Fibroblast of the aortic adventitia (primary cell): ENCODE measurements at regions not wholly inside any gene's neighbourhood (a gene's known extent, or its start where the extent isn't known, plus 50 kb on each side); places are given as distances from the start of the nearest gene placed in this dataset.
"Not testable (repeated sequence)": the region's sequence is repeated elsewhere in the genome, so short reads cannot be mapped to it uniquely, and the experiment has no call there.

ENCODE experiments used
- DNase-seq: peaks from one replicate; pipeline ENCODE4 v3.0.0-alpha.2; 2010; ENCODE audit warnings: low read depth
- H3K4me3 ChIP-seq: 2 replicates; pipeline ENCODE4 v1.5.1; 2011; ENCODE audit warnings: low read depth, mild to moderate bottlenecking, control low read depth, low read length, moderate library complexity
- TF ChIP-seq, protein P1 (sequence below): IDR thresholded peaks from 2 replicates; pipeline ENCODE4 v1.5.1; 2011; ENCODE audit warnings: mild to moderate bottlenecking, low read length, control low read depth, inconsistent platforms; ENCODE audit not compliant: insufficient read depth

DNA sequence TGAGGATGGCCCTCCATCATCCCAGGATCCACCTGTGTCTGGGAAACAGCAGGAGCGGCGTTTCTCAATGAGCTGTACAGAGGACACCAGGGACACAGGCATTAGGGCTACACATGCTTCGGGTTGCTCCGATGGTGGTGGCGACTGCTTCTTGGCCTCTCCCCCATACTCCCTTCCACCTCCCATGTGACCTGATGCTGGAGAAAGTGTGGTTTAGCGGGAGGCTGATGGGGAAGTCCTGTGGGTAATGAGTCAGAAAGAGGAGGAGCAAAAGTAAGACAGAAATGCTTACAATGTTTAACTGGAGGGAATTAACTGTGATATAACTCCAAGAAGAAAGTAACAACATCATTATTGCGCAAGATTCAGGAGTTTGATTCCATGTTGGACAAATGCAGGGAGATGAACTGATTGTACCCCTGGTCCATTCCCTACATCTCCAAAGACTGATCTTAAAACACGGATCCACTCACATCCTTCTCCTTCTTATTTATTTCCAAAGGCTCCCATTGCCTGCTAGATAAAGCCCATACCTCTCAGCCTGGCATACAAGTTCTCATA, 186.6 kb downstream of the NRP2 start:
- DNase-seq: no peak
- no peak overlapping the region for H3K4me3 ChIP-seq
- TF ChIP-seq, protein P1, sequence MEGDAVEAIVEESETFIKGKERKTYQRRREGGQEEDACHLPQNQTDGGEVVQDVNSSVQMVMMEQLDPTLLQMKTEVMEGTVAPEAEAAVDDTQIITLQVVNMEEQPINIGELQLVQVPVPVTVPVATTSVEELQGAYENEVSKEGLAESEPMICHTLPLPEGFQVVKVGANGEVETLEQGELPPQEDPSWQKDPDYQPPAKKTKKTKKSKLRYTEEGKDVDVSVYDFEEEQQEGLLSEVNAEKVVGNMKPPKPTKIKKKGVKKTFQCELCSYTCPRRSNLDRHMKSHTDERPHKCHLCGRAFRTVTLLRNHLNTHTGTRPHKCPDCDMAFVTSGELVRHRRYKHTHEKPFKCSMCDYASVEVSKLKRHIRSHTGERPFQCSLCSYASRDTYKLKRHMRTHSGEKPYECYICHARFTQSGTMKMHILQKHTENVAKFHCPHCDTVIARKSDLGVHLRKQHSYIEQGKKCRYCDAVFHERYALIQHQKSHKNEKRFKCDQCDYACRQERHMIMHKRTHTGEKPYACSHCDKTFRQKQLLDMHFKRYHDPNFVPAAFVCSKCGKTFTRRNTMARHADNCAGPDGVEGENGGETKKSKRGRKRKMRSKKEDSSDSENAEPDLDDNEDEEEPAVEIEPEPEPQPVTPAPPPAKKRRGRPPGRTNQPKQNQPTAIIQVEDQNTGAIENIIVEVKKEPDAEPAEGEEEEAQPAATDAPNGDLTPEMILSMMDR: no peak

DNA sequence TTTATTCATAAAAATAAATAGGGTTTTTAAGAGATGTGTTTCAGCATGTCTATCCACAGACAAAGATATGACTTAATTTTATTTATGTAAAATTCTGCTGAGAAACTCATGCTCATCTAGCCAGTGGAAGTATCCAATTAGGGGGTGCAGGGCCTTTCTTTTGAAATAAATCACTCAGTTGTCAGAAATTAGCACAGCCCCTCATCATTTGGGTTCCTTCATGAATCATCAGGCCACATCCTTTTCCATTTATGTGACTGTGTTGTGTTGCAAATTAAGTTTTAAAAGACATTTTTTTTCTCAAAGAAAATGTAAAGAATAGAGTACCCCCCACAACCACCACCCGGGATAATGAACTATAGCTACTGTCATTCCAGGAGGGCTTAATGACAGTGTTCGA, 185.8 kb downstream of the NRP2 start:
- no peak overlapping the region for H3K4me3 ChIP-seq
- TF ChIP-seq, protein P1: no peak
- DNase-seq: no peak

DNA sequence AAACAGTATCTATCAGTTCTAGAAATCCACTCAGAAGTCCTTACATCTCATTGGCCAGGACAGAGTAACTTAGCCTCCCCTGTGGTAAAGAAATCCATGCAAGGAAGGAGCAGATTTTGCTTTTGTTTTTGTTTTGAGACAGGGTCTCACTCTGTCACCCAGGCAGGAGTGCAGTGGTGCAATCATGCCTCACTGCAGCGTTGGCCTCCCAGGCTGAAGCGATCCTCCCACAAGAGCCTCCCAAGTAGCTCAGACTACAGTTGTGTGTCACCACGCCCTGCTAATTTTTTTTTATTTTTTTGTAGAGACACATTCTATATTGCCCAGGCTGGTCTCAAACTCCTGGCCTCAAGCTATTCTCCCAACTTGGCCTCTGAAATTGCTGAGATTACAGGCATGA, 185.1 kb downstream of the NRP2 start:
- no peak overlapping the region for H3K4me3 ChIP-seq
- no peak for DNase-seq
- TF ChIP-seq, protein P1: no peak

DNA sequence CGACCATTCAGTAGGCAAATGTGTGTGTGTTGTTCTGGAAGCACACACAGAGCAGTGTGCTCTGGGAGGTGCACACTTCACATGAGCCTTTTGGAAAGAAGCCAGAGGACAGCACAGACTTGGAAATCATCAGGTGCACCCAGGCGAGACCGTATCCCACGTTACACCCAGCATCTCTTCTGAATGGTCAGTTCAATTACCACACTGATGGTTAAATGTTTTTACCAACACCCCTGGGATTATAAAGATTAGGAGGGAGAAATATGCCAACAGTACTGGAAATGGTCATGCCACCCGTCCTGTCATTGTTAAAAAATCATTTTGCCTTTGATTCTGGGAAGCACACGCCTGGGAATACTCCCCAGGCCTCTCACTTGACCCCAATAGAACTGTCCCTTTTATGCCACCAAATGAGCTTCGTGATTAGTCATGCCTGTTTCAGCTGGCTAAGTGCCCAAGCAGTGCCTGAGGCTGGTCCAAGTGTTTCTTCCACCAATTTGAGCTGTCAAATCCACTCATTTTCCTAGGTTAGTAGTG, 183.7 kb downstream of the NRP2 start:
- no peak for DNase-seq
- H3K4me3 ChIP-seq: no peak overlapping the region
- TF ChIP-seq, protein P1: no peak

DNA sequence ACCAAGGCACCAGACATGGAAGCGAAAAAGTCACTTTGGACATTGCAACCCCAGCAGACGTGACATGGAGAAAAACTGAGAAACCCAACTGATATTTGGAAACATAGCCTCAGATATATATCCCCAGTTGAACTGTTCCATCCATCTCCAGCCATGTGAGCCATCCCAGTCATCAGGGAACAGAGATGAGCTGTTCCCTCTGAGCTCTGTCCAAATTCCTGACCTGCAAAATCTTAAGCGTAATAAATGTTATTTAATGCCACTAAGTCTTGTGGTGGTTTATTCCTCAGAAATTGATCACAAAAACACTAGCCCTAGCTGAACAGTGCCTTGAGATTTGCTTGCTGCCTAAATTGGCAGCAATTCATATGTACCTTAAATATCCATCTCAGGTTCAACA, 182.8 kb downstream of the NRP2 start:
- TF ChIP-seq, protein P1: no peak
- no peak for DNase-seq
- H3K4me3 ChIP-seq: no peak overlapping the region

DNA sequence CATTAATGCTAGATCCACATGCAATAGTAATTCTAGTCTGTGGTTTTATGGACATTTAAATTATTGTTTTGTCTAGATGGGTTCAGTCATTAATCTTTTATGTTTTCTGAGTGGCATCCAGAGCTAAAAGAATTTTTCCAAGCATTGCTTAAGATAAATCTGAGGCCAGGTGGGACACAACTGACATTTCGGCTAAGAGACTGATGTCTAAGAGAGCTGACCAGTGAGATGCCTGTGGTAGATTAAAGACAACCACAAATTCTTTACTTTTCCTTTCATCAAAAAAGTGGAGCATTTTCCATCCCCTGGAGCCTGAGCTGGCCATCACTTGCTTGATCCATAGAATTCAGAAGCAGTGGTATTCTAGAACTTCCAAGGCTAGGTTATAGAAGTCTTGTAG, 182.2 kb downstream of the NRP2 start:
- H3K4me3 ChIP-seq: no peak overlapping the region
- TF ChIP-seq, protein P1: no peak
- no peak for DNase-seq

DNA sequence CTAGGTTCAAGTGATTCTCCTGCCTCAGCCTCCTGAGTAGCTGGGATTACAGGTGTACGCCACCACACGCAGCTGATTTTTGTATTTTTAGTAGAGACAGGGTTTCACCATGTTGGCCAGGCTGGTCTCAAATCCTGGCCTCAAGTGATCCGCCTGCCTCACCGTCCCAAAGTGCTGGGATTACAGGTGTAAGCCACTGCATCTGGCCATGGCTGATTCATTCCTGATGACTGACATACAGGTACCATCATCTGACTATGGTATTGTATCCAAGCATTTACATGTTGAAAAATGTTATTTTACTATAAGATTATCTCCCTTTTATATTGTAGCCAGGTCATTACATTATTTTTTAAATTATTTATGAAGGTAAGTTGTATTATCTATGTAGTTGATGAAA, 180.5 kb downstream of the NRP2 start:
- DNase-seq, H3K4me3 ChIP-seq: not testable (repeated sequence)
